HG02981 (cell line): ENCODE measurements at regions not wholly inside any gene's neighbourhood (a gene's known extent, or its start where the extent isn't known, plus 50 kb on each side); places are given as distances from the start of the nearest gene placed in this dataset.
A peak's percentile ranks its signal among the peaks of the same experiment; 100 is the strongest.

Source experiments
- ATAC-seq: cut with Tn5 transposase; IDR thresholded peaks from one replicate; pipeline ENCODE4 v1.9.1; 2021; ENCODE audit warnings: mild to moderate bottlenecking, moderate library complexity; ENCODE audit not compliant: unreplicated experiment

DNA sequence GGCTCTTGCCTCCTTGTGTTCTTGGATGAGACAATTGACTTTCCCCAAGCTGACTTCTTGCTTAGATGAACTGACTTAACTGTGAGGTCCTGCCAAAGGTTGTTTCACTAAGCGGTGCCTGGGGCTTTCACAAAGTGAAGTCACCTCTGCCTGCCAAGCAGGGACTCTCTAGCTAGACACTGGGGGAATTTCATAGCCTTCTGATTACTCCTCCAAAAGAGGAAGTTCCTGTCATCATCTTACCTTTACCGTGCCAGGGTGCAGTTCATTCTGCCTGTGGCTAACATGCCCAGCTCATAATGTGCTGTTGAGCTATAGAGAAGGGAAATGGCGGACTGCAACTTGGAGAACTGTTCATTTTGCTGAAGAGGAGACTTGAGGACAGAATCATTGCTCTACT lies 472.0 kb upstream of the WWC1 start:
- peak; percentile 92 for ATAC-seq

DNA sequence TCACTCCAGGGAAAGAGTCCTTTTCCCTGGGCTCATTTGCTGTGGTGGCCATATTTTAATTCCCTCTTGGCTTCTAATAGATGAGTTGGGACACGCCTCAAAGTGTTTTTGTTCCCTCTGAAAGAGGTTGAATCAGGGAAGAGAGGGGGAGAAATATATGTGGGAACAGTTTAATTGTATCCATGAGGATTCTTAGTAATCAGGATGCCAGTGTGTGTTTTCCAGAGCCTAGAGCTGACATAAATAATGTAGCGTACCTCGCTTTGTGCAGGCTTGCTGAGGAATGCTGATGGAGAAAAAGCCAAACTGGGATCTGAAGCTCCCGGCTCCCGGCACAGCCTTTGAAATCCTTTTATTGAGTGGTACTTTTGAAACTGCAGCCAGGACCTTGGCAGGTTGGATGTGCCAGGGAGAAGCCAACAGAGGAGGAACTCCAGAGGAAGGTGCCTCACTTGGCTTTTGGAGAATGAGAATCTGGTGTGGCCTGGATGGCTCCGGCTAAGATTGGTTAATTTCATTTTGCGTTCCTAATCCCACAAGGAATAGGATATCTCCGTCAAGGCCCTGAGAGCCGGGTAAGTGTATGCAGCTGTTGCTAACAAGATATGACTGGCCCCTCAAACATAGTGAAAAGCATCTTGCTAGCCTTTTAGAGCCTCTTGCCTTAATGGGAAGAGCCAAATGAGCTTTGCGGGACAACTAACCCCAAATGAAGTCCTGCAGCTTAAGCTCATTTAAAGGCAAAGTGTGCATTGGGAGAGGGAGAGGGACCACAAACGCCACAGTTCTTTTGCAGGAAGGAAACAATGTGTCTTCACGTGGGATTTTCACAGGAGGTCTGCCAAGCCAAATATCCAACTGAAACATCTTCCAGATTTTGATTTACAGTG lies 471.1 kb upstream of the WWC1 start:
- ATAC-seq: no peak

GRCh38 chr5:167821151-167821550 lies 470.3 kb upstream of the WWC1 start:
- no peak for ATAC-seq

GRCh38 chr5:167821669-167822068 lies 469.8 kb upstream of the WWC1 start:
- ATAC-seq: no peak

GRCh38 chr5:167822241-167822640 lies 469.2 kb upstream of the WWC1 start:
- no peak for ATAC-seq

DNA sequence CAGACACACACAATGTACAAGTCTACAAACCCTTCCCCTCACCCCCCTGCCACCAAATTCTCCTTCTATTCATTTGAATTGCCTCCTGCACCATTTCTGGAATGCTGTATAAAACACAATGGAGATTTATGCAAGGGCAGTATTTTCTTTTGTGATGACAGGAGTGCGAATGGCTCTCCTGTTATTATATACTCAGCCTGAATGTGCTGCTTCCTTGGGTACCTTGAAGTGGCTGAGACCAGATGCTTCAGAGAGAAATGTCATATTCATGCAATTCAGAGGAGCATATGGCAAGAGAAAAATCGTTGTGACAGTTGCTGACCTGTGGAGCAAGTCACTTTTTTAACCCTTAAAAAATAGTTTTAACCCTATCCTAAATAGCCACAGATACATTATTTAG lies 468.0 kb upstream of the WWC1 start:
- no peak for ATAC-seq

- no peak for ATAC-seq
Measured at GRCh38 chr5:167827766-167828165, 463.7 kb upstream of the WWC1 start.

DNA sequence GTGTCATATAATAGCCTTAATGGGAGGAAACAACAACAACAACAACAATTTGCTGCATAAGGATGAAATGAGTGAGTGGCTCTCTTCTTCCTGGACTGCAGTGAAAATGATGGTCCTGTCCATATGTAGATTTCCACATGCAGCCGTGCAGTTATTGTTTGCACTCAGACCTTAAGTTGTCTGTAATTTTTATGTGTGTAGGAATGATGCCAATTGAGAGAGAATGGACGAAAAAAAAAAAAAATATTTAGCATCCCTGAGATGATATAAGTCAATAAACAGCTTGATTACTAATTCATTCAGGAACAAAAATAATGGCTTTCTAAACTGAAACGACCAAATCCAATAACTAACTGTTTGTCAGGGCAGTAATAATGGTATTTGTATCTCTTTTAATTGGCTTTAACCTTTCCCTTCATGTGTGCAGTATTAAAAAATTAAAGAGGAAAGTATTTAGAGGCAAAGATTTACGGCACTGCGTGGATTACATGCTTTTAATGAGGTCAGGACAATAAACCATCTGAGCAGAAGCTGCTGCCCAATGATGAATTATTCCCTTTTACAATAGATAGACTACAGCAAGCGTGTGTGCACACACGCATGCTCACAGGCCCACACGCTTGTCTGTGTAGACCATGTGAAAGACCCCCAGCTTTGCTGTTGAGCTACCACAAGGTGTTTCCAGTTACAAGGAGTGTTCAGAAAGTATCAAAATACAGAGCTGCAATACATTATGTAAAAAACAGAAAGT lies 459.5 kb upstream of the WWC1 start:
- no peak for ATAC-seq

- no peak for ATAC-seq
Measured at GRCh38 chr5:167832609-167833008, 458.8 kb upstream of the WWC1 start.

DNA sequence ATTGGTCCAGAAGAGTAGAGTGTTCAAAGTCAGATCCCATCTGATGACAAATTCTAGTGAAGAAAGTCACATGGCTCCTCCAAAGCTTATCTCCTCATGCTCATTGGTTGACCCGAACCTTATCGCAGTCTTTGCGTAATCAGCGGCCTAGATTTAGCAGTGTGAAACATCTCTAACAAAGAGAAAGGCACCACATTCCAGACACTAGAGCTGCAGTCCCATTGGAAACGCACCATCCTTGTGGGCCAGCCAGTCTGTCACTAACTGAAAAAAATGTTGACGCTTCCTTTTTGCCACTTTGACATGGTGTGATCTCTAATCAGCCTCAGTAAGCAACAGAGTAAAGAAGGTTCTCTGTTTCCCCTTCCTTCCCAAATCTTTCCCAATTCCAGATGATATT lies 458.0 kb upstream of the WWC1 start:
- no peak for ATAC-seq

- ATAC-seq: no peak
Measured at GRCh38 chr5:167835146-167835545, 456.3 kb upstream of the WWC1 start.

- ATAC-seq: no peak
Measured at GRCh38 chr5:167837127-167837526, 454.3 kb upstream of the WWC1 start.

GRCh38 chr5:167839065-167839464 lies 452.4 kb upstream of the WWC1 start:
- ATAC-seq: no peak

DNA sequence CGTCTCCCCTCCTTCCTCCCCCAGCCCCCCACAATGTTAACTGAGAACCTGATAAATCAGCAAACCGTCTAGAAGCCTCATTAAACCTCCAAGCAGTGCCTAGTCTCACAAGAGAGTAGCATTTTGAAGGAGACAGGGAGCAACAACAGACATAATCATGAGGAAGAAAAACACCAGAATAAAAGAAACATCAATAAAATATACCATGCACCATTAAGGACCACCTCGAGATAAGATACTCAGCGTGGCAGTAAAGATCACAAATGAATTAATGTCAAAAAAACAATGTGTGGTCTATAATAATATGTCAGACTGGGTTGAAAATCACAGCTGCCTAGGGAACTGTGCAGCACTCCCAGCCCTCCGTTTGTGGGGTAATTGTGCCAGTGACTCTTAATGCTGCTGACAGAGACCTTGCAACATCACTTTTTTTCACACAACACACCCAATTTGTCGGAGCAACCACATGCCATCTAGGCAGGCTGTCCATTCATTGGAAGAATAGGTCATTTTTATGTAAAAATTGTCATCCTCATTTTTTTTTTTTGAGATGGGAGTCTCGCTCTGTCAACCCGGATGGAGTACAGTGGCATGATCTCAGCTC lies 450.8 kb upstream of the WWC1 start:
- ATAC-seq: no peak

DNA sequence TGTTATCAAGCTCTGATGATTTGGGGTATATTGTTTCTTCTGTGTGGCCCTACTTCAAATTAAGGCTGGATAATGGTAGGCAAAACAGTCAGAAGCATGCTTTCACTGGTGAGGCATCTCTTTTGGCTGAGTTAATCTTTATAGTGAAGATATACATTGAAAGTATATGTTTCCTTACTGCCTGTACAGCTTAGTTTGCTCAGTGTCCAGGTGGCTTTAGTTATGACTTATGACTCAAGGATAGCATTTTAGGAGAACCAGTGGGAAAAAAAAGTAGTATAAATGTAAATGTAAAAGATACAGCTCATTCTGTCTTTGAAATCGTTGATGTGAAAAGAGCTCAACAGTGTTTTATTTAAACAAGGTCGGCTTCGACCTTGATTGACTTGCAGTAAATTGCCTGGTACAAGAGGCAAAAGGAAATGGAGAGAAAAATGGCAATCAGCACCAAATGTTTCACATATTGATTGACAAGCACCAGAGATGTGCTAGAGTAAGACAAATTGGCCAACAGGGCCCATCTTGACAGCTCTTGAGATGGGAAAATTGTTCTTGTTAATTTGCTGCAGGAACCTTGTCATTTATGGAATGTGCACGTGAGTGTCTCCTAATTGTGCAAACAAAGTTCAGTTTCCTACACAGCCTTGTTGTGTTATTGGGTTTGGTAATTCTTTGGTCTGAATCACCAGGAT lies 447.4 kb upstream of the WWC1 start:
- no peak for ATAC-seq

- no peak for ATAC-seq
Measured at GRCh38 chr5:167845952-167846351, 445.5 kb upstream of the WWC1 start.

DNA sequence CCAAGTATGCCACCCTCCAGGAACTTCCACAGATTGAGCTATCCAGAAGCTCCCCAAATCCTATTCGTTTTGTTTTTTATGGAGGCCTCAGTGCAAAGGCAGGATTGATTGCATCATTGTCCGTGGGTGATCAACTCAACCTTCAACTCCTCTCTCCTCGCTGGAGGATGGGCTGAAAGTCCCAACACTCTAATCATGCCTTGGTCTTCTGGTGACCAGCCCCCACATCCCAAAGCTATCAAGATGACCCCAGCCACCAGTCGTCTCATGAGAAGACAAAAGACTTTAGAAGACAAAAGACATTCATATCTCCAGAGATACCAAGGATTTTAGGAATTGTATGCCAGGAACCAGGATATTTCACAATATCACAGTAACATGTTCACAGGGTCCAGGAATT lies 441.6 kb upstream of the WWC1 start:
- no peak for ATAC-seq

DNA sequence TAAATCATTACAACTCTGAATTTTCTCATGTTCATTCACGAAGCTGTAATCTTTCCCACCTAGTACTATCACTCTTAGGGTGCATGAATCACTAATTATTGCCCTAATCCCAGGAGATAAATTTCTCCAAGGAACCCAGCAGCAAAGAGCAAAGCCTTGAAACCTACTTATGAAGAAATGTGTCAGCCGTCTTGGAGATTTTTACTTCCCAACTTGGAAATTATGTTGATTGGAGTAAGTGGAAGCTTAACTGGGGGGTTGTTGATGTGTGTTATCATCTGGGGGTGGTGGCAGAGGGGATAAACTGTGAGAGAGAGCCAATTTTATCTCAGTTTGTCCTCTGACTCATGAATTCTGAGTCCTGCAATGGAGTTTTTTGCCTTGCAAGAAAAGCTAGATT lies 440.5 kb upstream of the WWC1 start:
- no peak for ATAC-seq

DNA sequence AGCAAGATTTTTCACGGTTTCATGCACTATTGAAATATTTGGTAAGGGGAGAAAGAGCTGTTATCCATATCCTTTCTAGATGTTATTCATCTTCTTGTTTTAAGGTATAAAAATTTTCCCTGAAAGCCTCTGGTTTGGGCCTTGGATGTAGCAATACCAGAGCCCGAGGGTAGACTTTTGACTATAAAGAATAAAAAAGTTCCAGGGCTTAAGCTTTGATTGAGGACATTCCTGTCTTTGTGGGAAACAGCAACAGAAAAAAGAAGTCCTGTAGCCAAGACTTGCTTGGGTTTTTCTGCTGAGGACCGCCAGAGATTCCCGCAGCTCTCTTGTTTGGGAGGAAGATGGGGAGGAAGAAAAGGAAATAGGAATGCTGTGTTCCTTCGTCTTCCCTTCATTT lies 440.0 kb upstream of the WWC1 start:
- ATAC-seq: no peak

DNA sequence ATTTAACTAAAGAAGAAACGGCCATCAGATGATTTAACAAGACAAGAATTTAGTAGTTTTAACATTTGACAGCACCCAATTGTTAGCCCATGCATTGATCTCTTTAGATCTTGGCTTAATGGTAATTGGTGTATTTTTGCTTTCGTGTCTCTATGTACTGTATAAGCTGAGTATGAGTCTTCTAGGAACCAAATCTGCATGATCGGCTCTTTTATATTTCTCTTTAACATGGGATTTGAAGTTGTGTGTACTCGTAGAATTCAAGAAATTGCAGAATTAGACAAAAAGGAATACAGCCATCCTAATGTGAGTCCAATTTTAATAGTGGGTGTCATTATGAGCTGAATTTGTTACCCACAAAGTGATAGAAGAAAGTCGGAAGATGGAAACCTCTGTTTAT lies 438.9 kb upstream of the WWC1 start:
- no peak for ATAC-seq

DNA sequence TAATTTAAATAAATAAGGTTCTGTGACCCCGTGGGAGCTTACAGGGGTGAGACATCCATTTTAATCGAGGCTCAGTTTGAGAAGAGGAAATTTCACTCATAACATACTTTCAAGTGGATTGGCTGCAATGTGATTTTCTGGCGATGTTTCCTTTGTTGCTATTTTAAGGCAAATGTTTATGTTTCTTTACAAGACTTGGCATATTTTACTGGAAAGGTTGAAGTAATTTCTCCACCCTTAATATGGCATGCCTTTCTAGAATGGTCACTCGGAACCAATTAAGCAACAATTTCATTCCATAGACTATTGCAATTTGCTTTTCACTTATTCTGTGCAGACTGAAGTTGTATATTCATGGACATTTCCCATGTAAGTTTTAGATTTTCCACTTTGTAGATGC lies 438.0 kb upstream of the WWC1 start:
- ATAC-seq: no peak
